GM18517 (cell line): ENCODE measurements at regions not wholly inside any gene's neighbourhood (a gene's known extent, or its start where the extent isn't known, plus 50 kb on each side); places are given as distances from the start of the nearest gene placed in this dataset.

Source experiments
- ATAC-seq: cut with Tn5 transposase; IDR thresholded peaks from one replicate; pipeline ENCODE4 v1.9.1; 2021; ENCODE audit warnings: mild to moderate bottlenecking, moderate library complexity; ENCODE audit not compliant: unreplicated experiment

GRCh38 chr1:60488847-60489246 lies 415.3 kb upstream of the C1orf87 start:
- ATAC-seq: no peak

GRCh38 chr1:60487565-60488345 lies 414.2 kb upstream of the C1orf87 start:
- ATAC-seq: no peak

- ATAC-seq: no peak
Measured at GRCh38 chr1:60483509-60483908, 409.9 kb upstream of the C1orf87 start.

- ATAC-seq: no peak
Measured at GRCh38 chr1:60470246-60470645, 396.7 kb upstream of the C1orf87 start.

- ATAC-seq: no peak
Measured at GRCh38 chr1:60463786-60464185, 390.2 kb upstream of the C1orf87 start.

GRCh38 chr1:60463146-60463545 lies 389.6 kb upstream of the C1orf87 start:
- ATAC-seq: no peak

GRCh38 chr1:60461925-60462595 lies 388.5 kb upstream of the C1orf87 start:
- no peak for ATAC-seq

- ATAC-seq: no peak
Measured at GRCh38 chr1:60458111-60458510, 384.5 kb upstream of the C1orf87 start.

GRCh38 chr1:60449876-60450275 lies 376.3 kb upstream of the C1orf87 start:
- no peak for ATAC-seq

GRCh38 chr1:60448850-60449249 lies 375.3 kb upstream of the C1orf87 start:
- ATAC-seq: no peak

- no peak for ATAC-seq
Measured at GRCh38 chr1:60444680-60445079, 371.1 kb upstream of the C1orf87 start.

GRCh38 chr1:60436186-60436585 lies 362.6 kb upstream of the C1orf87 start:
- no peak for ATAC-seq

GRCh38 chr1:60431593-60431992 lies 358.0 kb upstream of the C1orf87 start:
- no peak for ATAC-seq

- no peak for ATAC-seq
Measured at GRCh38 chr1:60430375-60430774, 356.8 kb upstream of the C1orf87 start.

- ATAC-seq: no peak
Measured at GRCh38 chr1:60428127-60428526, 354.6 kb upstream of the C1orf87 start.

GRCh38 chr1:60427701-60428100 lies 354.1 kb upstream of the C1orf87 start:
- no peak for ATAC-seq

GRCh38 chr1:60427194-60427593 lies 353.6 kb upstream of the C1orf87 start:
- no peak for ATAC-seq

- ATAC-seq: no peak
Measured at GRCh38 chr1:60425528-60425927, 352.0 kb upstream of the C1orf87 start.

GRCh38 chr1:60423146-60423780 lies 349.7 kb upstream of the C1orf87 start:
- no peak for ATAC-seq

- ATAC-seq: no peak
Measured at GRCh38 chr1:60421965-60422364, 348.4 kb upstream of the C1orf87 start.

- no peak for ATAC-seq
Measured at GRCh38 chr1:60419023-60419422, 345.5 kb upstream of the C1orf87 start.

GRCh38 chr1:60415696-60416095 lies 342.1 kb upstream of the C1orf87 start:
- ATAC-seq: no peak
